DMS153 (cell line): ENCODE measurements at regions not wholly inside any gene's neighbourhood (a gene's known extent, or its start where the extent isn't known, plus 50 kb on each side); places are given as distances from the start of the nearest gene placed in this dataset.

Experiments used
- DNase-seq: peaks from one replicate; lab custom pipeline; 2025; lab: John Stamatoyannopoulos, UW

GRCh38 chr5:129341306-129341705 is 118.8 kb upstream of the ADAMTS19 start:
- DNase-seq: no peak

GRCh38 chr5:129342796-129343195 is 117.3 kb upstream of the ADAMTS19 start:
- DNase-seq: no peak

- DNase-seq: no peak
Measured at GRCh38 chr5:129345213-129345924, 114.7 kb upstream of the ADAMTS19 start.

GRCh38 chr5:129356846-129357245 is 103.3 kb upstream of the ADAMTS19 start:
- DNase-seq: no peak

- no peak for DNase-seq
Measured at GRCh38 chr5:129358069-129358468, 102.0 kb upstream of the ADAMTS19 start.

- no peak for DNase-seq
Measured at GRCh38 chr5:129359450-129359849, 100.6 kb upstream of the ADAMTS19 start.

- DNase-seq: no peak
Measured at GRCh38 chr5:129361441-129362025, 98.6 kb upstream of the ADAMTS19 start.

- no peak for DNase-seq
Measured at GRCh38 chr5:129362456-129362855, 97.6 kb upstream of the ADAMTS19 start.

- DNase-seq: no peak
Measured at GRCh38 chr5:129363991-129364390, 96.1 kb upstream of the ADAMTS19 start.

- no peak for DNase-seq
Measured at GRCh38 chr5:129367883-129368282, 92.2 kb upstream of the ADAMTS19 start.

GRCh38 chr5:129372025-129372424 is 88.1 kb upstream of the ADAMTS19 start:
- no peak for DNase-seq

GRCh38 chr5:129377504-129377903 is 82.6 kb upstream of the ADAMTS19 start:
- DNase-seq: peak; percentile 0

- no peak for DNase-seq
Measured at GRCh38 chr5:129378961-129379360, 81.1 kb upstream of the ADAMTS19 start.

- no peak for DNase-seq
Measured at GRCh38 chr5:129379406-129379805, 80.7 kb upstream of the ADAMTS19 start.

GRCh38 chr5:129382921-129383672 is 77.0 kb upstream of the ADAMTS19 start:
- DNase-seq: no peak

GRCh38 chr5:129384193-129384592 is 75.9 kb upstream of the ADAMTS19 start:
- no peak for DNase-seq

GRCh38 chr5:129384736-129385135 is 75.4 kb upstream of the ADAMTS19 start:
- no peak for DNase-seq

GRCh38 chr5:129387944-129388343 is 72.2 kb upstream of the ADAMTS19 start:
- no peak for DNase-seq

GRCh38 chr5:129392681-129393080 is 67.4 kb upstream of the ADAMTS19 start:
- no peak for DNase-seq

GRCh38 chr5:129395247-129395646 is 64.9 kb upstream of the ADAMTS19 start:
- no peak for DNase-seq

GRCh38 chr5:129398026-129398678 is 61.9 kb upstream of the ADAMTS19 start:
- DNase-seq: no peak

- DNase-seq: no peak
Measured at GRCh38 chr5:129399069-129399468, 61.0 kb upstream of the ADAMTS19 start.
